Common myeloid progenitor, CD34-positive (primary cell): ENCODE measurements at regions not wholly inside any gene's neighbourhood (a gene's known extent, or its start where the extent isn't known, plus 50 kb on each side); places are given as distances from the start of the nearest gene placed in this dataset.

Source experiments
- CTCF ChIA-PET: fragments of 350-600 bp; sonication (Branson Sonifier 250); formaldehyde crosslinking; loops from one replicate; lab custom pipeline; 2021; ENCODE audit warnings: antibody characterized with exemption; lab: Charles Lee
- POLR2A ChIA-PET: fragments of 350-600 bp; sonication (Branson Sonifier 250); formaldehyde crosslinking; loops from one replicate; lab custom pipeline; 2021; ENCODE audit warnings: antibody characterized with exemption; lab: Charles Lee
- DNase-seq, 3 donors: peaks; one replicate each; pipeline versions ENCODE4 v3.0.0 to v3.0.0-alpha.2; 2013
- H3K27ac ChIP-seq, 2 experiments: 1 replicate in 1 of 2; 2 replicates in 1 of 2; pipeline ENCODE4 v1.7.0; 2013; ENCODE audit warnings: inconsistent platforms in 2 of 2, low read length in 2 of 2, mild to moderate bottlenecking in 2 of 2, low read depth in 1 of 2, moderate library complexity in 1 of 2; ENCODE audit not compliant: severe bottlenecking in 2 of 2, insufficient read depth in 1 of 2, poor library complexity in 1 of 2
- H3K27me3 ChIP-seq, 5 experiments: replicated peaks in 2 of 5; 1 replicate in 3 of 5; 2 replicates in 2 of 5; pipeline versions ENCODE4 v1.6.1 to v1.7.0; 2013; ENCODE audit warnings: low read length in 4 of 5, mild to moderate bottlenecking in 2 of 5, moderate library complexity in 2 of 5, inconsistent platforms in 1 of 5; ENCODE audit not compliant: insufficient read depth in 5 of 5, control insufficient read depth in 4 of 5
- H3K36me3 ChIP-seq, 4 experiments: 1 replicate in 2 of 4; 2 replicates in 2 of 4; pipeline versions ENCODE4 v1.6.1 to v1.7.0; 2013; ENCODE audit warnings: low read length in 3 of 4, control low read depth in 1 of 4, mild to moderate bottlenecking in 1 of 4; ENCODE audit not compliant: control insufficient read depth in 4 of 4, insufficient read depth in 4 of 4
- H3K4me1 ChIP-seq, 4 experiments: 1 replicate in 3 of 4; 2 replicates in 1 of 4; pipeline versions ENCODE4 v1.6.1 to v1.7.1; 2013; ENCODE audit warnings: low read length in 3 of 4, mild to moderate bottlenecking in 3 of 4, control low read depth in 1 of 4, inconsistent platforms in 1 of 4, moderate library complexity in 1 of 4; ENCODE audit not compliant: control insufficient read depth in 4 of 4, insufficient read depth in 4 of 4; ENCODE audit errors: control extremely low read depth in 1 of 4
- H3K4me3 ChIP-seq, 7 experiments: 1 replicate in 4 of 7; 2 replicates in 3 of 7; pipeline versions ENCODE4 v1.5.1 to v1.7.0; 2013; ENCODE audit warnings: mild to moderate bottlenecking in 7 of 7, low read length in 6 of 7, moderate library complexity in 6 of 7, inconsistent platforms in 2 of 7, low read depth in 2 of 7, control low read depth in 1 of 7; ENCODE audit not compliant: insufficient read depth in 4 of 7, control insufficient read depth in 1 of 7; ENCODE audit errors: extremely low read depth in 1 of 7
- H3K9me3 ChIP-seq, 5 experiments: 1 replicate in 4 of 5; 2 replicates in 1 of 5; pipeline versions ENCODE4 v1.6.1 to v1.7.1; 2013; ENCODE audit warnings: low read length in 4 of 5, mild to moderate bottlenecking in 2 of 5, inconsistent platforms in 1 of 5, low read depth in 1 of 5, moderate library complexity in 1 of 5; ENCODE audit not compliant: control insufficient read depth in 4 of 5, insufficient read depth in 2 of 5; ENCODE audit errors: control extremely low read depth in 1 of 5
- WGBS: methylation state at CpG from one replicate; pipeline ENCODE4 v1.1.5; 2013; ENCODE audit not compliant: insufficient coverage; 5-methylcytosine and 5-hydroxymethylcytosine counted together

- DNase-seq, result no peak
- no peaks in the 10 kb centered on the region for H3K4me1 ChIP-seq
- ChIA-PET CTCF (no interaction called here), POLR2A (no interaction called here)
- no peak overlapping the region for H3K4me3 ChIP-seq
- H3K27ac ChIP-seq, result no peak overlapping the region
- WGBS, result no CpG with 5 or more reads among the region's 1 CpG
- H3K27me3 ChIP-seq, result no peaks in the 10 kb centered on the region
- H3K36me3 ChIP-seq, result no peaks in the 10 kb centered on the region
- H3K9me3 ChIP-seq, result peaks cover 0 to 17% (median 5%) of the 10 kb centered on the region in 5 experiments
Observed at GRCh38 chr2:17401096-17401495, 117.1 kb downstream of the RAD51AP2 start.

GRCh38 chr2:17398770-17399169 is 119.5 kb downstream of the RAD51AP2 start:
- Histone ChIP-seq H3K4me1 (no peaks in the 10 kb centered on the region), H3K27me3 (no peaks in the 10 kb centered on the region), H3K36me3 (no peaks in the 10 kb centered on the region), H3K9me3 (peaks cover 0 to 15% (median 5%) of the 10 kb centered on the region in 5 experiments), H3K27ac (no peak overlapping the region), H3K4me3 (no peak overlapping the region)
- no peak for DNase-seq
- CTCF ChIA-PET, result no interaction called here
- POLR2A ChIA-PET, result no interaction called here
- WGBS, result 100% methylated on average over 2 of the region's 2 CpGs

GRCh38 chr2:17388798-17389197 is 129.4 kb downstream of the RAD51AP2 start:
- H3K27me3 ChIP-seq, result peaks cover 0 to 2% (median 0%) of the 10 kb centered on the region in 5 experiments
- ChIA-PET CTCF (no interaction called here), POLR2A (no interaction called here)
- no peaks in the 10 kb centered on the region for H3K36me3 ChIP-seq
- no peaks in the 10 kb centered on the region for H3K9me3 ChIP-seq
- H3K4me1 ChIP-seq, result no peaks in the 10 kb centered on the region
- no peak overlapping the region for H3K27ac ChIP-seq
- no peak overlapping the region for H3K4me3 ChIP-seq
- DNase-seq, result no peak

- no CpG with 5 or more reads among the region's 2 CpGs for WGBS
- CTCF ChIA-PET, result no interaction called here
- Histone ChIP-seq H3K4me1 (no peaks in the 10 kb centered on the region), H3K27me3 (peaks cover 0 to 2% (median 0%) of the 10 kb centered on the region in 5 experiments), H3K36me3 (no peaks in the 10 kb centered on the region), H3K9me3 (peaks cover 0 to 1% (median 0%) of the 10 kb centered on the region in 5 experiments), H3K27ac (no peak overlapping the region), H3K4me3 (no peak overlapping the region)
- POLR2A ChIA-PET, result no interaction called here
- DNase-seq, result no peak
Observed at GRCh38 chr2:17387591-17387990, 130.6 kb downstream of the RAD51AP2 start.

- no peaks in the 10 kb centered on the region for H3K4me1 ChIP-seq
- H3K27me3 ChIP-seq, result peaks cover 0 to 2% (median 0%) of the 10 kb centered on the region in 5 experiments
- H3K36me3 ChIP-seq, result no peaks in the 10 kb centered on the region
- no peak for DNase-seq
- peaks cover 0 to 1% (median 0%) of the 10 kb centered on the region in 5 experiments for H3K9me3 ChIP-seq
- WGBS, result 90% methylated on average over 2 of the region's 2 CpGs
- ChIA-PET CTCF (no interaction called here), POLR2A (no interaction called here)
- H3K4me3 ChIP-seq, result no peak overlapping the region
- H3K27ac ChIP-seq, result no peak overlapping the region
Observed at GRCh38 chr2:17386771-17387170, 131.5 kb downstream of the RAD51AP2 start.

- ChIA-PET CTCF (no interaction called here), POLR2A (interaction anchor here (0.5 kb wide), 1 partner anchor 723 kb away, joined by 3 read pairs; no protein-coding TSS in a partner anchor)
- no CpG with 5 or more reads among the region's 1 CpG for WGBS
- DNase-seq, result no peak
- no peaks in the 10 kb centered on the region for H3K36me3 ChIP-seq
- peaks cover 0 to 6% (median 0%) of the 10 kb centered on the region in 5 experiments for H3K27me3 ChIP-seq
- H3K4me1 ChIP-seq, result no peaks in the 10 kb centered on the region
- no peak overlapping the region for H3K4me3 ChIP-seq
- H3K9me3 ChIP-seq, result peaks cover 0 to 1% (median 0%) of the 10 kb centered on the region in 5 experiments
- no peak overlapping the region for H3K27ac ChIP-seq
Observed at GRCh38 chr2:17380003-17380402, 138.2 kb downstream of the RAD51AP2 start.

GRCh38 chr2:17375262-17375661 is 143.0 kb downstream of the RAD51AP2 start:
- Histone ChIP-seq H3K9me3 (no peaks in the 10 kb centered on the region), H3K27me3 (peaks cover 0 to 6% (median 0%) of the 10 kb centered on the region in 5 experiments), H3K36me3 (no peaks in the 10 kb centered on the region), H3K4me3 (no peak overlapping the region), H3K4me1 (no peaks in the 10 kb centered on the region), H3K27ac (no peak overlapping the region)
- ChIA-PET POLR2A (no interaction called here), CTCF (no interaction called here)
- no peak for DNase-seq
- WGBS, result 91% methylated on average over 4 of the region's 4 CpGs
